ENCODE measurements at regions not wholly inside any gene's neighbourhood (a gene's known extent, or its start where the extent isn't known, plus 50 kb on each side); places are given as distances from the start of the nearest gene placed in this dataset.

DNA sequence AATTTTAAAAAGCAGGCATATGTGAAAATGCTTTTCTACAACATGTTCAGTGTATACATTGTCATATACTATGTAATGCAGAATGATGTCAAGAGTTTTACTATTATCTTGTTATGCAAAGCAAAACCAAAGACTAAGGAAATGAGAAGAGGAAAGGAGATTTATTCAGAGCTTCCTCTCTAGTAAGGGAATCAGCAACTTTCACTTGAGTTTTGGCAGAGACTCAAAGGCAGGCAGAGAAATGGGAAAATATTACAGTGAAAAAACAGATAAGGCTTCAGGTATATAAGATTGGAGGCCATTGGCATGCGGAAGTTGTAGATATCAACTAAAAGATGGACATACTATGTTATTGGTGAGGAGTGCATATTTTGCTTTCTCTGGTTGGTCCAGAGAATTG lies 512.0 kb upstream of the PCDH20 start:
- TF ChIP-seq, protein P1, sequence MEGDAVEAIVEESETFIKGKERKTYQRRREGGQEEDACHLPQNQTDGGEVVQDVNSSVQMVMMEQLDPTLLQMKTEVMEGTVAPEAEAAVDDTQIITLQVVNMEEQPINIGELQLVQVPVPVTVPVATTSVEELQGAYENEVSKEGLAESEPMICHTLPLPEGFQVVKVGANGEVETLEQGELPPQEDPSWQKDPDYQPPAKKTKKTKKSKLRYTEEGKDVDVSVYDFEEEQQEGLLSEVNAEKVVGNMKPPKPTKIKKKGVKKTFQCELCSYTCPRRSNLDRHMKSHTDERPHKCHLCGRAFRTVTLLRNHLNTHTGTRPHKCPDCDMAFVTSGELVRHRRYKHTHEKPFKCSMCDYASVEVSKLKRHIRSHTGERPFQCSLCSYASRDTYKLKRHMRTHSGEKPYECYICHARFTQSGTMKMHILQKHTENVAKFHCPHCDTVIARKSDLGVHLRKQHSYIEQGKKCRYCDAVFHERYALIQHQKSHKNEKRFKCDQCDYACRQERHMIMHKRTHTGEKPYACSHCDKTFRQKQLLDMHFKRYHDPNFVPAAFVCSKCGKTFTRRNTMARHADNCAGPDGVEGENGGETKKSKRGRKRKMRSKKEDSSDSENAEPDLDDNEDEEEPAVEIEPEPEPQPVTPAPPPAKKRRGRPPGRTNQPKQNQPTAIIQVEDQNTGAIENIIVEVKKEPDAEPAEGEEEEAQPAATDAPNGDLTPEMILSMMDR (conservative IDR thresholded peaks at IDR 0.05; ENCODE audit: low read depth, low read length), result no peak
- TF ChIP-seq ELK1 (IDR thresholded peaks at IDR 0.05; ENCODE audit: borderline replicate concordance, low read depth, low read length), result no peak
- no peak for TF ChIP-seq RFX5 (IDR thresholded peaks at IDR 0.05; ENCODE audit: low read depth, low read length)
- TF ChIP-seq POLR2A (IDR thresholded peaks at IDR 0.05; ENCODE audit: low read depth, low read length), result no peak
- no peak for TF ChIP-seq RAD21 (IDR thresholded peaks at IDR 0.05; ENCODE audit: low read length)
- no peak for TF ChIP-seq BHLHE40 (IDR thresholded peaks at IDR 0.05; ENCODE audit: low read depth, low read length)
- TF ChIP-seq, protein P2, sequence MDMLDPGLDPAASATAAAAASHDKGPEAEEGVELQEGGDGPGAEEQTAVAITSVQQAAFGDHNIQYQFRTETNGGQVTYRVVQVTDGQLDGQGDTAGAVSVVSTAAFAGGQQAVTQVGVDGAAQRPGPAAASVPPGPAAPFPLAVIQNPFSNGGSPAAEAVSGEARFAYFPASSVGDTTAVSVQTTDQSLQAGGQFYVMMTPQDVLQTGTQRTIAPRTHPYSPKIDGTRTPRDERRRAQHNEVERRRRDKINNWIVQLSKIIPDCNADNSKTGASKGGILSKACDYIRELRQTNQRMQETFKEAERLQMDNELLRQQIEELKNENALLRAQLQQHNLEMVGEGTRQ (IDR thresholded peaks at IDR 0.05; ENCODE audit: low read depth, low read length), result no peak
- TF ChIP-seq RCOR1 (IDR thresholded peaks at IDR 0.05; ENCODE audit: insufficient replicate concordance, low read length), result no peak
- TF ChIP-seq MXI1 (IDR thresholded peaks at IDR 0.05; ENCODE audit: borderline replicate concordance, low read depth, low read length), result no peak
- TF ChIP-seq FOS (IDR thresholded peaks at IDR 0.05; ENCODE audit: low read depth, low read length), result no peak
